ENCODE measurements at regions not wholly inside any gene's neighbourhood (a gene's known extent, or its start where the extent isn't known, plus 50 kb on each side); places are given as distances from the start of the nearest gene placed in this dataset.

- in situ Hi-C loops (cut with MboI; ENCODE audit: low sequenced_read_pairs) = no loop called here
- Histone ChIP-seq H3K4ac (ENCODE audit: low read depth, low read length) (no peak overlapping the region), H4K5ac (ENCODE audit: low read depth, low read length) (no peak overlapping the region), H3K36me3 (ENCODE audit: control insufficient read depth, insufficient read depth, low read length) (no peaks in the 10 kb centered on the region), H2BK15ac (ENCODE audit: low read depth, low read length) (no peak overlapping the region), H4K8ac (ENCODE audit: low read depth in 2 of 2, low read length in 2 of 2) (no peak overlapping the region), H3K9ac (ENCODE audit: low read depth, low read length) (no peak overlapping the region), H3K4me3 (ENCODE audit: insufficient read depth, low read depth, low read length) (no peak overlapping the region), H3K9me1 (ENCODE audit: insufficient read depth, low read length) (no peaks in the 10 kb centered on the region), H2AK9ac (replicated peaks; ENCODE audit: low read depth, low read length, poor library complexity) (no peak overlapping the region), H3K27ac (ENCODE audit: insufficient read depth, low read length) (no peak overlapping the region), H3K27me3 (ENCODE audit: control insufficient read depth, insufficient read depth, low read length) (no peaks in the 10 kb centered on the region), H3K4me2 (ENCODE audit: low read depth, low read length) (no peak overlapping the region), H3K56ac (ENCODE audit: extremely low read depth, insufficient read depth, low read length) (no peak overlapping the region), H2BK120ac (ENCODE audit: low read depth, low read length) (no peak overlapping the region), H2BK5ac (ENCODE audit: low read depth, low read length, poor library complexity, severe bottlenecking) (no peak overlapping the region), H3K23ac (ENCODE audit: low read depth, low read length) (no peak overlapping the region), H2AFZ (replicated peaks; ENCODE audit: low read length, poor library complexity) (no peak overlapping the region), H4K91ac (ENCODE audit: insufficient read depth, low read depth, low read length) (no peak overlapping the region), H3K4me1 (ENCODE audit: control insufficient read depth, insufficient read depth, low read length) (no peaks in the 10 kb centered on the region), H3K14ac (replicated peaks; ENCODE audit: low read depth, low read length) (no peak overlapping the region), H2AK5ac (ENCODE audit: low read depth, low read length) (no peak overlapping the region), H3K18ac (ENCODE audit: low read depth, low read length) (no peak overlapping the region), H3K9me3 (ENCODE audit: control insufficient read depth, insufficient read depth, low read length) (no peaks in the 10 kb centered on the region), H3K79me1 (ENCODE audit: low read depth in 1 of 2, low read length in 2 of 2) (no peaks in the 10 kb centered on the region), H4K20me1 (ENCODE audit: insufficient read depth, low read length) (no peaks in the 10 kb centered on the region), H2BK20ac (ENCODE audit: low read depth, low read length) (no peak overlapping the region)
- no TSS peak for BruUV-seq (replicated peaks)
- ChIA-PET CTCF (no interaction called here), POLR2A (ENCODE audit: unreplicated experiment) (no interaction called here)
- intact Hi-C loops (cut with micrococcal nuclease) = no loop called here
- WGBS, 2 experiments (ENCODE audit: extremely low coverage in 2 of 2, insufficient read length in 1 of 2) = no CpG with 5 or more reads among the region's 2 CpGs
- dilution Hi-C loops (cut with HindIII; ENCODE audit: low sequenced_read_pairs, unreplicated experiment) = no loop called here
- DNase-seq (no peak), ATAC-seq (ENCODE audit: low read depth) (no peak)
- TF ChIP-seq CHD1 (IDR thresholded peaks at IDR 0.05; ENCODE audit: low read depth, low read length) (no peak), MXI1 (IDR thresholded peaks at IDR 0.05; ENCODE audit: borderline replicate concordance, low read depth, low read length) (no peak), NFE2L2 (IDR thresholded peaks at IDR 0.05; ENCODE audit: low read depth, low read length) (no peak), RFX5 (IDR thresholded peaks at IDR 0.05; ENCODE audit: low read depth, low read length) (no peak), USF2 (IDR thresholded peaks at IDR 0.05; ENCODE audit: low read depth, low read length) (no peak), SMC3 (IDR thresholded peaks at IDR 0.05; ENCODE audit: low read depth, low read length) (no peak), ELK1 (IDR thresholded peaks at IDR 0.05; ENCODE audit: borderline replicate concordance, low read depth, low read length) (no peak), FOS (IDR thresholded peaks at IDR 0.05; ENCODE audit: low read depth, low read length) (no peak), CEBPB (IDR thresholded peaks at IDR 0.05; ENCODE audit: low read depth, low read length) (no peak), CTCF (conservative IDR thresholded peaks at IDR 0.05; ENCODE audit: low read depth, low read length) (no peak), RCOR1 (IDR thresholded peaks at IDR 0.05; ENCODE audit: insufficient replicate concordance, low read length) (no peak), MAFK (IDR thresholded peaks at IDR 0.05; ENCODE audit: low read depth, low read length) (no peak), POLR2A (IDR thresholded peaks at IDR 0.05; ENCODE audit: low read depth, low read length) (no peak), MAZ (IDR thresholded peaks at IDR 0.05; ENCODE audit: borderline replicate concordance, low read depth, low read length) (no peak), BHLHE40 (IDR thresholded peaks at IDR 0.05; ENCODE audit: low read depth, low read length) (no peak)
Measured at GRCh38 chr1:163588796-163589195, 267.0 kb downstream of the NUF2 start.

Data from IMR-90 (cell line).